ENCODE measurements at regions not wholly inside any gene's neighbourhood (a gene's known extent, or its start where the extent isn't known, plus 50 kb on each side); places are given as distances from the start of the nearest gene placed in this dataset.

GRCh38 chr11:29251738-29252137 is 765.1 kb downstream of the KCNA4 start:
- TF ChIP-seq EZH2phosphoT487 (IDR thresholded peaks at IDR 0.05; ENCODE audit: insufficient read depth, low read depth): no peak
- no peak for TF ChIP-seq EZH2 (IDR thresholded peaks at IDR 0.05; ENCODE audit: insufficient read depth, poor library complexity, severe bottlenecking)
